OCI-LY1 (cell line): ENCODE measurements at regions not wholly inside any gene's neighbourhood (a gene's known extent, or its start where the extent isn't known, plus 50 kb on each side); places are given as distances from the start of the nearest gene placed in this dataset.

ENCODE experiments used
- CTCF ChIP-seq: fragments of 200-600 bp; sonication (generic), shearing (Covaris generic); IDR thresholded peaks from 2 replicates; pipeline ENCODE4 v1.5.1; 2017; ENCODE audit warnings: mild to moderate bottlenecking, antibody characterized with exemption, low read length, moderate library complexity, mixed read lengths
- EZH2 ChIP-seq: fragments of 200-600 bp; sonication (generic), shearing (Covaris generic); IDR thresholded peaks from 2 replicates; pipeline ENCODE4 v1.8.0; 2017; ENCODE audit warnings: borderline replicate concordance, mixed run types, mild to moderate bottlenecking, antibody characterized with exemption, low read length, moderate library complexity, mixed read lengths

GRCh38 chr5:74538206-74538661, 102.3 kb downstream of the ENC1 start:
- TF ChIP-seq CTCF (no peak), EZH2 (no peak)
